OCI-M1 (cell line): ENCODE measurements at regions not wholly inside any gene's neighbourhood (a gene's known extent, or its start where the extent isn't known, plus 50 kb on each side); places are given as distances from the start of the nearest gene placed in this dataset.
A peak's percentile ranks its signal among the peaks of the same experiment; 100 is the strongest.
"Not testable (repeated sequence)": the region's sequence is repeated elsewhere in the genome, so short reads cannot be mapped to it uniquely, and the experiment has no call there.

ENCODE experiments used
- DNase-seq: peaks from one replicate; lab custom pipeline; 2025; lab: John Stamatoyannopoulos, UW

GRCh38 chr1:78297836-78298235 is 192.9 kb upstream of the PTGFR start:
- peak; percentile 94 for DNase-seq

GRCh38 chr1:78298349-78298748 is 192.4 kb upstream of the PTGFR start:
- DNase-seq: no peak

- DNase-seq: no peak
Observed at GRCh38 chr1:78301141-78301540, 189.6 kb upstream of the PTGFR start.

GRCh38 chr1:78303620-78304019 is 187.2 kb upstream of the PTGFR start:
- DNase-seq: no peak

- DNase-seq: no peak
Observed at GRCh38 chr1:78304341-78304740, 186.4 kb upstream of the PTGFR start.

- DNase-seq: no peak
Observed at GRCh38 chr1:78304761-78305160, 186.0 kb upstream of the PTGFR start.

- DNase-seq: not testable (repeated sequence)
Observed at GRCh38 chr1:78310261-78310660, 180.5 kb upstream of the PTGFR start.

GRCh38 chr1:78318011-78318410 is 172.8 kb upstream of the PTGFR start:
- DNase-seq: no peak

- DNase-seq: no peak
Observed at GRCh38 chr1:78319603-78320002, 171.2 kb upstream of the PTGFR start.

- no peak for DNase-seq
Observed at GRCh38 chr1:78322928-78323680, 167.7 kb upstream of the PTGFR start.

- DNase-seq: no peak
Observed at GRCh38 chr1:78325293-78325692, 165.5 kb upstream of the PTGFR start.

- no peak for DNase-seq
Observed at GRCh38 chr1:78329475-78329874, 161.3 kb upstream of the PTGFR start.

GRCh38 chr1:78331799-78332198 is 159.0 kb upstream of the PTGFR start:
- no peak for DNase-seq

GRCh38 chr1:78333502-78333901 is 157.3 kb upstream of the PTGFR start:
- peak; percentile 83 for DNase-seq

- no peak for DNase-seq
Observed at GRCh38 chr1:78334114-78334513, 156.7 kb upstream of the PTGFR start.

GRCh38 chr1:78334952-78335351 is 155.8 kb upstream of the PTGFR start:
- DNase-seq: peak; percentile 47

- not testable (repeated sequence) for DNase-seq
Observed at GRCh38 chr1:78336751-78337150, 154.0 kb upstream of the PTGFR start.

- no peak for DNase-seq
Observed at GRCh38 chr1:78339490-78339889, 151.3 kb upstream of the PTGFR start.

- no peak for DNase-seq
Observed at GRCh38 chr1:78340006-78340405, 150.8 kb upstream of the PTGFR start.

GRCh38 chr1:78348496-78349284 is 142.1 kb upstream of the PTGFR start:
- DNase-seq: no peak

- DNase-seq: no peak
Observed at GRCh38 chr1:78351551-78352216, 139.1 kb upstream of the PTGFR start.

GRCh38 chr1:78355656-78356055 is 135.1 kb upstream of the PTGFR start:
- no peak for DNase-seq

- no peak for DNase-seq
Observed at GRCh38 chr1:78358165-78358564, 132.6 kb upstream of the PTGFR start.
